TTC549 (cell line): ENCODE measurements at regions not wholly inside any gene's neighbourhood (a gene's known extent, or its start where the extent isn't known, plus 50 kb on each side); places are given as distances from the start of the nearest gene placed in this dataset.

Source experiments
- FAIRE-seq: peaks from 2 replicates; lab custom pipeline; 2012; peaks lifted over from hg19 to GRCh38; lab: Jason Lieb, UNC

DNA sequence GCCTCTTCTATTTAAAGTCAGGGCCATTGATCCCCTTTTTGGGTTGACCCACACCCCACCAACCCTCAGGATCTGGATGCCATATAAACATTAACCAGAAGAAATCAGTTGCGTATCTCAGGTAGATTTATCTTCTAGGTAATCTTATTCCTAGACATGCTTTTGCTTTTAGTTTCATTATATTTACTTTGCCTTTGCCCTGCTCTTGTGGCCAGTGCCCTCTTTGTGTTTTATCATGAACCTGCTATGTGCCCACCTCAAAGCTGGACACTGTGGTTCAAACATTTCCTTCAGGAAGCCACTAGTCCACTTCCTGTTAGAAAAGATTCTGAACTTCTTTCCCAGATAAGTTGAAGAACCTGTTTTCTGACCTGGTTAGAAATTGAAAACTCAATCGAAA, 117.4 kb upstream of the EDNRA start:
- FAIRE-seq, result no peak

DNA sequence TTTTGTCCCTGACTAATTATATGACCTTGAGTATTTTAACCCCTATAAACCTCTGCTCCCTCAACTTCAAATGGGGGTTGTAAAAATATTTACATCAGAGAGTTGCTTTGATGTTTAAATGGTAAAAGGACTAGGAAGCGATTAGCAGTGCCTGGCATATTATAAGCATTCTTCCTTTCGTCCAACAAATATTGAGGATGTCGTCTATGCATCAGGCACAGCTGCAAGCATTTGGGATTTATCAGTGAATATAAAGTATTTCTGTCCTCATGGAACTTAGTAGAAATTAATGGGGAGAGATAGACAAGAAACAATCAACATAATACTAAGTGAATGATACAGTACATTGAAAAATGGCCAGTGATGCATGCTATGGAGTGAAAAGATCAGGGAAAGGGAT, 115.5 kb upstream of the EDNRA start:
- FAIRE-seq, result no peak

DNA sequence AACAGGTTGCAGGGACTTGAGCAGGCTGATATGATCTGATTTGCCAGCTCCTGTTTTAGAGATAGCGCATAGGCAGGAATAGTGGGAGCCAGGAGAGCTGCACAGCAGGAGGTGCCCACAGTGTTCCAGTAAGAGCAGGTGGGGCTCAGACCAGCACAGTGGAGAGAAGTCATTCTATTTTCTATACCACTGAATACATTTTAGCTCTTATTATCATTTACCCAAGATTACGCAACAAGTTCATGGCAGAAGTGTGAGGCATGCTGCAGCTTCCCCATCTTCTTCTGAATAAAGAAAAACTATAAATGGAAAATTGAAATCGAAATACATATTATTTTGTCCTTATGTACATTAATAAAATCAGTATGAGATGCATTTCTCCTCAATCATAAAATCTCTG, 114.7 kb upstream of the EDNRA start:
- no peak for FAIRE-seq

DNA sequence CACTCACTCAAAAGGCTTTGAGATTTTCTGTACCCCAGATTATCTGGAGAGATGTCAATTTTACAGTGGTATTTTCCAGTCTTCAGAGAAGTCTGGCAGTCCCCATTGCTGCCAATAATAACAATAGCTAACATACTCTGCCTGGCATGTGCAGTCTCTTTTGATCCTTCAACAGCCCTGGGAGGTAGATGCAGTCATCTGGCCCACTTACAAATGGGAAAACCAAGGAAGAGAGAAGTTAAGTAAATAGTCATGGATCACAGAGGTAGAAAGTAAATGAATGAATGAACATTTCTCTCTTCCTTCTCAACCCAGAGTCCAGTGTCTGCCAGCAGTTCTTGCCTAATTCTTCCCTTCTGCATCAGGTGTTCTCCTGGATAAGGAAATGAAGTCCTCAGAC, 113.0 kb upstream of the EDNRA start:
- no peak for FAIRE-seq

DNA sequence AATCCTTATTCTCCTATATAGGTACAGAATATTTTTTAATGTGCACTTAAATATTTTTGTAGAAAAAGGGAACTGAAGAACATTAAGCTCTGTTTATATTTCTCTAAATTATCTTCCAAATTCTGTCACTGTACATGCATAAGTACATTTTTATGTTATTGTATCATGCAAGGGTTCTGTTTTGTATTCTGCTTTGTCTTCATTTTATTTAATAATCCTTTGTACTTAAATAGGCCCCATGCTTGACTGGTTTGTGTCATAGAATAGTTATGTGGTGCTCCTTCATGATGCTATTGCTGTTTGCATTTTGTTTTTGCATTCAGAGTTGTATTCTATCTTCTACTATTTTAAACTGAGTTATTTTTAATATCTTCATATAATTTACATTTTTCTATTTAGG, 111.9 kb upstream of the EDNRA start:
- FAIRE-seq, result no peak

DNA sequence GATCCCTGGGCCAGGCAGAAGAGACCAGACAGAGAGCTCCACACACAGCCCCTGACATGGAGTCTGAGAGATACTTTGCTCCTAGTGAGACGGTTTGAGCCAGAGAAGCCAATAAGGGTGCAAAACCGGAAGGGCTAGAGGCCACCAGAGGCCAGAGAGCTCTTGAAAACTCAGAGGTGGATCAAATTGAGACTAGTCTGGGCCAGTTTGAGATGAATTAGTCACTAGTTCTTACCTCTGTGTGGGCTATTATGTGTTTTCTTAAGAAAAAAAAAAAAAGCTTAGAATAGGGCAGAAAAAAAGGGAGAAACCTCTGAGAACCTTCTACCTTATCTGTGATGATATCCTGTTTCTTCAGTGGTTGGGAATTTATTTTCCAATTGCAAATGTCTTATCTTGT, 110.4 kb upstream of the EDNRA start:
- no peak for FAIRE-seq

DNA sequence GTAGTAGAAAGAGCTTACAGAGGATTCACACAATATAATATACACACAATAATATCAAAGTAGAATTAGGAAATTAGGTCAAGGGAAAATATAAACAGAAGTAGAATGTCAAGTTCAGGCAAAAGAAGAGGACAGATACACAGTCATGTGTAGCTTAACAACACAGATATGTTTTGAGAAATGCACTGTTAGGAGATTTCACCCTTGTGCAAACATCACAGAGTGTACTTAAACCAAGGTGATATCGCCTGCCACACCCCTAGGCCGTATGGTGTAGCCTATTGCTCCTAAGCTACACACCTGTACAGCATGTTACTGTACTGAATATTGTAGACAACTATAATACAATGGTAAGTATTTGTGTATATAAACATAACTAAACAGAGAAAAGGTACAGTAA, 110.0 kb upstream of the EDNRA start:
- no peak for FAIRE-seq

DNA sequence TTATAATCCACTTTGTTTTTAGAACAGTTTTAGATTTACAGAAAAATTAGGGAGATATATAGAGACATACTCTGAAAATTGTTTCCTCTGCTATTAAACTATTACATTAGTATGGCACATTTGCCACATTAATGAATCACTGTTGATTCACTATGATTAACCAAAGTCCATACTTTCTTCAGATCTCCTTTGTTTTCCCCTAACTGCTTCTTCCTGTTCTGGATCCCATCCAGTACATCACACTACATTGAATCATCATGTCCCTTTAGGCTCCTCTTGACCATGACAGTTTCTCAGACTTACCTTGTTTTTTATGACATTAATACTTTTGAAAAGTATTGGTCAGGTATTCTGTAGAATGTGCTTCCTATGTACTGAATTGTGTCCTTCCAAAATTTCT, 109.2 kb upstream of the EDNRA start:
- no peak for FAIRE-seq

DNA sequence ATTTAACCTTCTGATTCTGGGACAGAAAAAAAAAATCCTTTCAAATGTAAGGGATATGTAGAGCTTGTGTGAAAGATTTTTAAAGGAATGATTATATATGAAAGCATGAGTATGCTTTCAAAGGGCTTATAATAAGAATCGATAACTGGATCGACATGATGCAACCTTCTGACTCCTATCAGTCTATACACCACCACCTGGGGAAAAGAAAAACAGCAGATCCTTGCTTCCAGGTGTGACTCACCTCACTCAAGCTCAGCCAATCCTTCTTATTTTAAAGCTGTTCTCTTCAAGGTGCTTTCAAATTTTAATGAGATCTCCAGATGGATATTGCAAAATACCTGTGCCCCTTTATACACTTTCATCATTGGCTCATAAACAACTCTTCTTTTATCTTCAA, 102.1 kb upstream of the EDNRA start:
- no peak for FAIRE-seq

DNA sequence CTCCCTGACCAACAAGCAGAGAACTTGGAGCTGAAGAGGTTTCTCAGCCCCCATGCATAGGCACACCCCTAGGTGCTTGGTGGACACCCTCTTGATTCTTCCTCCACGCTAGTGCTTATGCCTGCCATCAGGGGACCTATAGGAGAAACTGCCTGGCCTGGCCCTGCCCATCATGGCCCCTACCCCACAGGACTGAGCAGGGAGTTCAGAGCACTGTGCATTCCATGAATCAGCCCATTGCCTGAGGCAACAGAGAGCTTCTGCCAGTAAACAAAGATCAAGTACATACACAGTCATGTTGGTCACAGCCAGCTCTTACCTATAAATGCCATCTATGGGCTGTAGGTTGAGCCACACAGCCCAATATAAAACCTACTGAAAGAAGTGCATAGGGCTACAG, 99.1 kb upstream of the EDNRA start:
- FAIRE-seq, result no peak

DNA sequence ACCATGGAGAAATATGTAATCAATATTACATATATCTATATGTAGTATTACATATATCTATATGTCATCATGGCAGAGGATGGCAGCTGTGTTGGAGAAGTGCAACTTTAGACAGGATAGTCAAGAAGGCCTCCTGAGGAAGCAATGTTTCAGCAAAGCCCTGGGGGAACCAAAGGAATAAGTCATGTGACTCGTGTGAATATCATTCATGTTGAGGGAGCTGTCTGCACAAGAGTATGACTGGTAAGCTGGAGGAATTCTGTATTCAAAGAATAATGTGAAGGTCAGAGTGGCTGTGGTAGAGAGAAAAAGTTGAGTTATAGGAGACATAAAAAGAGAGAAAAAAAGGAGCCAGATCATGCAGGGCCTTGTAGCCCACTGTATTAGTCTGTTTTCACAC, 92.9 kb upstream of the EDNRA start:
- no peak for FAIRE-seq

DNA sequence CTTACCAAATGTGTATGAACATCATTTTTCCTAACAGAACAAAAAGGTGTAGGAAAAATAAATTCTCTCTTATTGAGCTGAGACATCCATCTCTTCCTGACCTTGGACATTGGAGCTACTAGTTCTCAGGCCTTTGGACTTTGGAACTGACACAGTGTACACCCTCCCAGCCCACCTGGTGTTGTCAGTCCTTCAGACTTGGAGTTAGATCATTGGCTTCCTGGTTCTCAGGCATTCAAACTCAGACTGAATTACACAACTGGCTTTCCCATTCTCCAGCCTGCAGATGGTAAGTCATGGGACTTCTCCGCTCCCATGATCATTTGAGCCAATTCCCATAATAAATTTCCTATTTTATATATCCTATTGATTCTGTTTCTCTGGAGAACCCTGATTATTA, 84.8 kb upstream of the EDNRA start:
- FAIRE-seq, result no peak

DNA sequence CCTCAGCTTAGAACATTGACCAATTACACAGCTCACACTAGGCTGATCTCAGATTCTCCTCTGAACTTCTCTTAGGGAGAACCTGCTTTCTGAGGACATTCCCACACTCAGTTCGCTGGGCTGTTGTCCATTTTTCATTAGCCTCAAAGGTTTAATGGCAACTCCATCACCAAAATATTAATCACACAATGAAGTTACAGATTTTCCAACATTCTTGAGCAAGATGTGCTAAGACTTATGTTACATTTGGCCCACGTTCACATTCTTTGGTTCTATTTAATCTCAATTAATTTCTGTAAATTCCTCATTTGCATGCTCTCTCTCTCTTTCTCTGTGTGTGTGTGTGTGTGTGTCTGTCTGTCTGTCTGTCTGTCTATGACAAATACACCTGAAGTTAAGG, 82.3 kb upstream of the EDNRA start:
- FAIRE-seq, result no peak

DNA sequence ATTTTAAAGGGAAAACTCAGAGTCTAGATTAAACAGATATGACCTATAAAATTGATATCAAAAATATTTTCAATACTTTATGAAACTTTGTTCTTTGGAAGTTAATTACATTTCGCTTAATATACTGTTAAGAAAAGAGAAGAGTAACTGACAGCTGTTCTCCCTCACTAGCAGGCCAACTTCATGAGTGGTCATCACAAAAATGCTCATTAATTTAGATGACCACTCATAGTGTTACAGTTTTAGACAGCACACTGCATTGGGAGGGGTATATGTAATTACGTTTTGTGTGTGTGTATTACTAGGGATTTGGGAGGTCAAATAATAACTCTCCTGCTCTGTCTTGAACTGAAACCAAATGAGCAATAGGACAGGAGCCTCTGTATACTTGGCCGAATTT, 80.2 kb upstream of the EDNRA start:
- FAIRE-seq, result no peak

DNA sequence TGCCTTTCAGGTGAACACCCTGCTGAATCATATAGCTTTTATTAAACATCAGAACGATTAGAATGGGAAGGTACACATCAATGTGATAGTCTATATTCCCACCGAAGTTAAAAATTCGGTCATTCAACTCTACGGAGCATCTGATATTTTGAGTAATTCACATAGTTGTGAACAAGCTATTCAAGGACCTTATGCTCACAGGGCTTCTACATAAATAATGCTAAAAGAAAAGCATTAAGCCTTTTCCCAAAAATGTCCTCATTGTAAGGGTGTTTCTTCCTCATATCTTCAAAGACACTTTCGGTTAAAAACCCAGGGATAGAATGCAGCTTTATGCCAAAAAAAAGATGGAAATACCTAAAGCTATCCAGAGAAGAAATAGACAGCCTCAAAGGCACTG, 79.7 kb upstream of the EDNRA start:
- FAIRE-seq, result no peak

DNA sequence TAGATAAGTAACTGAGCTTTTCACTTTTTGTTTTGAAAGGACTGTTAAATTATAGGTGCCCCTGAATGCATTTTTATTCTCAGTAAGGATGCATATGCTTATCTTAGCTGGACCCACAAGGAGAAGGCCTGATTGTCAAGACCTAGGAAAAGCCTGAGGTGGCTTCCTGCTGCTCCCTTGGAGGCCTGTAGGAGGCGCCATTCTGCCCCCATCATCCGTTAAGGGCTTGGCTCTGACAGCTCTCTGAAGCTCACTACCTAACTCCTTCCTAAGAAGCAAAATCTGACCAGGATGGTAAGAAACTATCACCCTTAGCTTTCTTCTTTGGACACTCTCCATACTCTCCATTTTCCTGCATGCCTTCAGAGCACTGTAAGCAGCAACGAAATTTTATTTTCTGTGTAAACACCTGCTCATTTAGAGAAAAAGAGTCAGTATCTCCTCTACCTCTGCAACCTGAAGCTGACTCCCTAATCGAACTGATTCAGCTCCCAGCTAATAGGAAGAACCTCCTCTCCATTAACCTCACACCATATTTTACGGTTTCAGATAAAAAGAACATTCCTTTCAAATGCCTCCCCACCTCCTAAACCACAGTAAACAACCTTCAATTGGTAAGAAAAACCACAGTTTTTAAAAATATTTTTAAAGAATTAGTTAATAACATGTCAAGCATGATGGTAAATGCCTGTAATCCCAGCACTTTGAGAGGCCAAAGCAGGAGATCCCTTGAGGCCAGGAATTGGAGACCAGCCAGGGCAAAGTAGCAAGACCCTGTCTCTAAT, 73.4 kb upstream of the EDNRA start:
- no peak for FAIRE-seq

DNA sequence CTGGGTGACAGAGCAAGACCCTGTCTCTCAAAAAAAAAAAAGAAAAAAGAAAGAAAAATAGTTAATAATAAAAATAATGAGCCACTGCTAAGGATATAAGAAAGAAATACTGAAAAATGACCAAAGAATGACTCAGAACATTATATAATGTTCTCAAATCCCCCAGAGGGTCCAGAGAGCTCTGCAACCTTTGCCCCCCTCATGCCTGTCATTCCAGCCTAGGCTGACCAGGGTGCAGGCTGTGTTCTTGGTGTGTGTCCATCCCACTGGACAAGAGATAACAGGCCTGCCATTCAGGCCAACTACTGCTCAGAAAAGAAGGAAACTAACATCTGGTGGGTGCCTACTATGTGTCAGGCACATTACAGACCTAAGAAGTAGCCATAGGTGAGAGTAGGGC, 72.7 kb upstream of the EDNRA start:
- FAIRE-seq, result no peak

DNA sequence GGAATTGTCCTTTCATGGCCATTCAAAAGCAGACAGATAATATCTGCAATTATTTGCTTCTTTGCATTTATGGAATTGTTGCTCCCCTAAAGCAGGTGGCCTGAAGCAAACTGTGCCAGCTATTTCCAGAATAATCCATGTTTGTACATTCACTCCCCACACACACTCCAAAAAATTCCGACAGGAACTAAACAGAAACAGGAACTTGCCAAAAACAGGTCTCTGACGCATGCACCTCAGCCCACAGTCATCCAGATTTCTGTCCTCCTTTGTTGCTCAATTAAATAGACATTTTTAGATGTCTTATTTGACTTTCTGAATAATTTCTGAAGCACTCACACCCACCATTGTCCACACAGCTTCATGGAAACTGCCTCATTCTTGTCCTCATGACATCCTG, 71.5 kb upstream of the EDNRA start:
- no peak for FAIRE-seq

DNA sequence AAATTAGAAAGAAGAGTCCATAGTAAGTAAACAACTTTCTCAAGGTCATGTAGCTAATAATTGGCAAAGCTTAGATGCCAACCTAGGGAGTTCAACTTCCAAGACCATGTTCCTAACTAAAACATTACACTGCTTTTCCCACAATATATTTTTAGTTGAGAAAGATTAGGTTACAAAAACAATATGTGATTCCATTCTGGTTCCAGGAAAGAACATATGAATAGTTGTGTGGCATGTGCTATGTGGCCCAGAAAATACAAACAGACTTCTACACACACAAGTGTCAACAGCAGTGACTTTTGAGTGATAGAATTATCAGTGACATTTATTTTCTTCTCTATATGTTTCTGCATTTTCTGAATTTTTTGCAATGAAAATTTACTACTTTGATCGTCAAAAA, 62.7 kb upstream of the EDNRA start:
- no peak for FAIRE-seq

DNA sequence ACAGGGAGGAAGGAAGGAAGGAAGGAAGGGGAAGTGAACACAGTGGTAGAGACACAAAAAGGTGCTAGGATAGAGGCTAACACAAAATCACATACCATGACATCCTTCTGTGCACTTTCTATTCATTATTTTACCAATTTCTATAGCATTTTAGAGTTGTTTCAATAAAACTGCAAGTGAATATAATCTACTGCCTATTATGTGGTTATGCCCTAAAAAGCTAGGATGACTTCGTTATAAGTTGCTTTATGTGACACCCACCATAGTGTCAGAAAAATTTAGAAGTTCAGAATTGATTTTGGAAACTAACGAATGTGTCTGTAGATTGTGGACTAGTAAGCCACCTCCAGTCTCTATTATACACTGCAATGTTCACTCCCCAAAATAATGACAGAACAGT, 59.4 kb upstream of the EDNRA start:
- FAIRE-seq, result no peak

DNA sequence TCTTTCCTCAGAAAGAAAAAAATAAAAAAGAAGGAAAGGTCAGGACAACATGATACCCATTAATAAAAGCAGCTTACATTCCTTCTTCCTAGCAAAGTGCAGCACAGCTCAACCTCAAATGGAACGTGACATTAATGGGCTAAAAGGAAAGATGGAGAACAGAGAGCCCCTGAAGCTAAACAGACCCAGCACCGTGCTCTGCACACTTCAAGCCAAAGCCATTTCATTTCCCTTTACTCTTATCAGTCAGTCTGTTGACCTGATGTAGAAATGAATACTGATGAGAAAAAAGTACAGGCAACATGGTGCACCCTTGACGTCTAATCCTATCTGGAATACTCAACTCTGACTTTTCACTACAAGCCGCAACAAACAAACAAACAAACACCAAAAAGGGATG, 57.7 kb upstream of the EDNRA start:
- FAIRE-seq, result no peak

DNA sequence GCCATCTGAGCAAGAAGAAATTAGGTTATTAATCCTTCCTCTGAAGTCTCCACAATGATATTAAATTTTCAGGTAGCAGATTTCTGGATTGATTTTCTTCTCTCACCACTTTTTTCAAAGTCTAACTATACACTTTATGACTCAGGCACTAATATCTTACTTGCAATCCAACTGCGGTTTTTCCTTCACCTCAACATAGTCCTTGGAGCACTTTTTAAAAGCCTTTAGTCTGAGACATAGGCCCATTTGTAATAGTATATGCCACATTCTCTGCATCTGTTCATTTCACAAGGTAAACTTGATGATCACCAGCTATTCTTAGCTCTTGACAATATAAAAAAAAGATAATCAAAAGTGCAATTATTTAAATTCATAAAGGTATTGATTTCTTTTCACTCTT, 55.9 kb upstream of the EDNRA start:
- no peak for FAIRE-seq

DNA sequence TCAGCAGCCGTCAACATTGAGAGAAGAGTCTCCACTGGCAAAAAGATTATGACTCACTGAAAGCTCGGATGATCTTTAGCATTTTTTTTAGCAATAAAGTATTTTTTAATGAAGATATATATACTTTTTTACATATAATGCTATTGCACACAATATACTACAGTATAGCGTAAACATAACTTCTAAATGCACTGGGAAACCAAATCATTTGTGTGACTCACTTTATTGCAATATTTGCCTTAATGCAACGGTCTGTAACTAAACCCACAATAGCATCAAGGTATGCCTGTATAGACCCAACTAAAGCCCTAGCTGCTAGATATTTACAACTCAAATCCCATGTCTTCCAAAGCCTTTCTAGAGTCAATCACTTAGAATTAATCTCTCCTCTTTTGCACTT, 52.3 kb upstream of the EDNRA start:
- no peak for FAIRE-seq

DNA sequence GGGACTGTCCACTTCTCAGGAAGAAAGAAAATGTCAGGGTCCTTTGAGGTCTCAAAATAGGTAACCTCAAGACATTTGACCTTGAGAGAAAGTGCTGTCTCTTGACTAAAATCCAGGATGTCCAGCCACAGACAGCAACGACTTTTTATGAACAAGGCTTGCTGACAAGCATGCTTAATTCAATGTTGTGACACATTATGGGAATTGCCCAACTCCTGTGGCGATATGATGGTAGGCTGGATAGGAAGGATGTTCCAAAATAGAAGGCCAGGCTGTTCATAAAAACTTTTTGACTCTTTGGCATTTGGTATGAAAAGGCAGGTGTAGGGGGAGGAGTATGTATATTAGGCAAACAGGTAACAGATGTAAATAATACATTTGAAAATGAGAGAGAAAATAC, 50.8 kb upstream of the EDNRA start:
- FAIRE-seq, result no peak
